ENCODE measurements at regions not wholly inside any gene's neighbourhood (a gene's known extent, or its start where the extent isn't known, plus 50 kb on each side); places are given as distances from the start of the nearest gene placed in this dataset.
"Not testable (repeated sequence)": the region's sequence is repeated elsewhere in the genome, so short reads cannot be mapped to it uniquely, and the experiment has no call there.

DNA sequence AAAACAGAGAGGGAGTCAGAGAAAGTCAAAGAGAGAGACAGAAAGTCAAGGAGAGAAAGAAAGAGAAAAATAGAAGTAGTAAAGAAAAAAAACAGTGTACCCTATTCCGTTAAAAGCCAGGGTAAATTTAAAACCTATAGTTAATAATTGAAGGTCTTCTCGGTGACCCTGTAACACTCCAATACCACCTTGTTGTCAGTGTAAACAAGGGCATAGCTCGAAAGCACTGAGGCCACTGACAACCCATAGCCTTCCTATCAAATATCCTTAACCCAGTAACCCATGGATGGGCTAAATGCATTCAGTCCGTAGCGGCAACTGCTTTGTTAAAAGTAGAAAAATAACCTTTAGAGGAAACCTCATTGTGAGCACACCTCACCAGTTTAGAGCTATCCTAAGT is 100.4 kb downstream of the ZNF467 start:
- TF ChIP-seq JUND (IDR thresholded peaks at IDR 0.05; ENCODE audit: low read depth) = no peak
- in situ Hi-C loops (cut with HindIII; ENCODE audit: low pct_unique_long_range_greater_than_20kb, low sequenced_read_pairs) = no loop called here
- no peak for DNase-seq (ENCODE audit: low read depth in 1 of 2, low spot score in 1 of 2)

DNA sequence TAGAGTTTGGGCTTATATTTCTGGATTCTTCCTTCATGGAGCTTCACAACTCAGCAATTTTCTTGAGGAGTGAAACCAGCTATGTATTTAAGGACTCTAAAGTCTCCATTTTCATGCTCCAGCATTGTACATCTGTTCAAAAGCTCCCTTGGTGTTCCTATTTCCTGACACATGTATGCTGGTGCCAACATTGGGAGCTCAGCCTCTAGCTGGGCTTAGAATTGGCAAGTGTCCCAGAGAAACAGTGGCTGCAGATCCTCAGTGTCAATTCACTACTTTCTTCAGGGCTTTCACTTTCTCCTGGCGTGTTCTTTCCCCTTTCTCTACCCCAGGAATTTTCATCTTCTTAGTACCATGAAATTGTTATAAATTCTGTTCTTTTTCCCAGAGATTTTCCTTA is 103.1 kb downstream of the ZNF467 start:
- no peak for TF ChIP-seq JUND (IDR thresholded peaks at IDR 0.05; ENCODE audit: low read depth)
- in situ Hi-C loops (cut with HindIII; ENCODE audit: low pct_unique_long_range_greater_than_20kb, low sequenced_read_pairs) = no loop called here
- peak in 1 of 2 experiments; percentile 32 for DNase-seq (ENCODE audit: low read depth in 1 of 2, low spot score in 1 of 2)

DNA sequence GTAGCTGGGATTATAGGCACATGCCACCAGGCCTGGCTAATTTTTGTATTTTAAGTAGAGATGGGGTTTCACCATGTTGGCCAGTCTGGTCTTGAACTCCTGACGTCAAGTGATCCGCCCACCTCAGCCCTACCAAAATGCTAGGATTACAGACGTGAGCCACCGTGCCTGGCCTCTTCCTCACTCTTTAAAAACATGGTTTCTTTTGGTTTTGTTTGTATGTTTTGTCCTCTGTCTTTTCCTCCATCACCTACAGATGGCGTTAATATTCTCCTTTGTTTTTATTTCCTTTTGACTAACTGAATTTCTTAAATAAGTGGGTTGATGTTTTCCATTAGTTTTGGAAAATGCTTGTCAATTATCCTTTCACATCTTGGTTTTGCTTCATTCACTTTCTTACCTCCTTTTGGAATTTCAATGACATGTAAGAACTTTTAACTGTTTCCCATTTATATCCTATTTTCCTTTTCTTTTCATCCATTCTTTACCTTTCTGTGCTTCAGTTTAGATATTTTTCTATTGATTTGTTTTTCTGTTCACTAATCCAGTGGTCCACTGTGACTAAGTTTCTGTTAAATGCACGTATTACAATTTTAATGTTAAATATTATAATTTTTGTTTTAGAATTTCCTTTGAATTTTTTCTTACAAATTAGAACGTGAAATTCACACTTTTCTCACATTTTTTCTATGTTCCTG is 104.1 kb downstream of the ZNF467 start:
- in situ Hi-C loops (cut with HindIII; ENCODE audit: low pct_unique_long_range_greater_than_20kb, low sequenced_read_pairs) = no loop called here
- no peak for TF ChIP-seq JUND (IDR thresholded peaks at IDR 0.05; ENCODE audit: low read depth)
- DNase-seq (ENCODE audit: low read depth in 1 of 2, low spot score in 1 of 2) = peak in 1 of 2 experiments; percentile 52

DNA sequence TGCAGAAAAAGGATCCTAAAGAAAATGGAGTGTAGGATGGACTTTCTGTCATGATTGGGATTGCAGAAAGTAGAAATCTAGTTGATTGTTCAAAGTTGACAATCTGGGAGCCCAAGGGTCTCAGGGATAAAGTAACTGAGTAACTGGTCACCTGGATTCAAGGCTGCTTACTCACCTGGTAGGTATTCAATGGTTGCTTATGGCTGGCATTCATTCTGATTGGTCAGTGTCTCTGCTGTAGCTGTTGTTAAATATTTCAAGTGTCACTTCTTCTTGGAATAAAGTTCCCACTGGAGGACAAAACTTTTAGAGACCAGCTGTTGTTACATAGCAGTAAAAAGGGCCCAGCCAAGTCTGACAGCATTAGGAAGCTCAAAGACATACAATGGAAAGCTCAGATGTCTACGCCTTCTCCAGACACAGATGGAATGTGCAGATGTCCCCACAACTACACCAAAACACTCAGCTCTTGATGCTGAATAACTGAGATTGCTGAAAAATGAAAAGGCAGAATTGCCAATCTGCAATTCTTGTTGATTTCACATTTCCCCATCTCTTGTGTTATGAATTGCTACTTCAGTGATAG is 106.9 kb downstream of the ZNF467 start:
- no peak for DNase-seq (ENCODE audit: low read depth in 1 of 2, low spot score in 1 of 2)
- no peak for TF ChIP-seq JUND (IDR thresholded peaks at IDR 0.05; ENCODE audit: low read depth)
- in situ Hi-C loops (cut with HindIII; ENCODE audit: low pct_unique_long_range_greater_than_20kb, low sequenced_read_pairs) = no loop called here

DNA sequence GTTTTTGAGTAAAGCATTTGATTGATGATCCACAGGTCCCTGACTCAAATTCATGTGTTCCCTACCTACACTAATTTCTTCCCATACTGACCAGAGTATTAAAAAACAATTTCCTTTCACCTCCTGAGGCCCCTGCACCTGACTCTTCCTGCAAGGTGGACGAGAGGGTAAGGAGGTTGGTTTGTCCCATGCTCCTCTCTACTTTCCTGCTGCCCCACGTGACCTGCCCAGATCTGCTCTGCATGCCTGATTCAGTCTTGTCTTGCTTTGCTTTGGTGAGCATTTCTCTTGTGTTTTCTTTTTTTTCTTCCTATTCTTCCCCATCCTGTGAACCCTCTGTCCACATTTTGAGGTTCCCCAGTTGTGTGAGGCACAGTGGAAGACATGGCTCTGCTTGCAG is 107.8 kb downstream of the ZNF467 start:
- in situ Hi-C loops (cut with HindIII; ENCODE audit: low pct_unique_long_range_greater_than_20kb, low sequenced_read_pairs); DNase-seq (ENCODE audit: low read depth in 1 of 2, low spot score in 1 of 2): not testable (repeated sequence)

DNA sequence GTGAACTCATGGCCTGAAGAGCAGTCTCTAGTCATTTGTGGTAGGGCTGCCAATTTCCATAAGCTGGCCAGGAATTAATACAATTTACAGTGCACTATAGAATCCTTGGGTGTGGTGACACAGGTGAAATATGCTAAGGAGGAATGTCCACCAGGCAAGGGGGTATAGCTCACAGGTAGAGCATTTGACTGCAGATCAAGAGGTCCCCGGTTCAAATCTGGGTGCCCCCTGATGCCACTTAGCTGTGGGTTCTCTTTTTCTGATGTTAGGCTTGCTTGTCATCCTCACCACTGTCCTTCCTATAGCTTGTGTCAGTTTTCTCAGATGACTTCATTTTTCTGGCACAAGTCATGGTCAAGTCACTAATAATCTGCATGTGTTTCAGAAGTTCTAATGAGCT is 108.7 kb downstream of the ZNF467 start:
- TF ChIP-seq JUND (IDR thresholded peaks at IDR 0.05; ENCODE audit: low read depth) = no peak
- no peak for DNase-seq (ENCODE audit: low read depth in 1 of 2, low spot score in 1 of 2)
- in situ Hi-C loops (cut with HindIII; ENCODE audit: low pct_unique_long_range_greater_than_20kb, low sequenced_read_pairs) = no loop called here

DNA sequence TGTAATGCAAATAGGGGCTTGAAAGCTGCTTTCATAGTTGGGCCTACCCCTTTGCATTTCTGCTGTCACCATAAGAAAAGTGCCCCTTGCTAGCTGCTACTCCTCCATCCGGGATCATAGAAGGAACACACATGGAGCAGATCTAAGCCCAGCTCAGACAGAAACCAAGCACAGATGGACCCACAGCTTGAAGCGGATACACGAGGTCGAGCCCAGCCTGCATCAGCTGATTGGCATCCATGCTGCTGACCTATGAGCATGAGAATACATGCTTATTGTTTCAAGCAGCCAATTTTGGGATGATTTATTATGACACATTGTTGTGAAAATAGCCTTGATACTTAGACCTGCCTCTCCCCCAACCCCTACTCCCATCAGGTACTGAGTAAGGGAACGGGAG is 109.2 kb downstream of the ZNF467 start:
- in situ Hi-C loops (cut with HindIII; ENCODE audit: low pct_unique_long_range_greater_than_20kb, low sequenced_read_pairs) = no loop called here
- no peak for DNase-seq (ENCODE audit: low read depth in 1 of 2, low spot score in 1 of 2)
- TF ChIP-seq JUND (IDR thresholded peaks at IDR 0.05; ENCODE audit: low read depth) = no peak

DNA sequence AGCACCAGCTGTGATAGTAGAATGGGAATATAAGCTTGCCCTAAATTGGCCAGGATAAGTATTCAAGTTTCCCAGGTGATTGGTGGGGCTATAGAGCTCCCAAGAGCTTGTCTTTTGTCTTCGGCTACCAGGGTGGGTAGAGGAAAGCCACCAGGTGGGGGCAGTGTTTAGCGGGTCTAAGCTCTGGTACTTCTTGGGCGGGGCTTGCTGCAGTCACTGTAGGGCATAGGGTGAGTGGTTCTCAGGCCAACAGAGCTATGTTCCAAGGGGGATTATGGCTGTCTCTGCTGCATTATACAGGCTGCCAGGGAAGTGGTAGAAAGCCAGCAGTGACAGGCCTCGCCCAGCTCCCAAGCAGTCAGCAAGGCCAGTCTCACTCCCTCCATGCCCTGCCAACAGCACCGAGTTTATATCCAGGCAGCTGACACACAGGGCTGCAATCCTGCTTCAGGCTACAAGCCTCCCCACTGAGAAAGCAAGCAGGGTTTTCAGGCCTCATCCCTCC is 110.7 kb downstream of the ZNF467 start:
- in situ Hi-C loops (cut with HindIII; ENCODE audit: low pct_unique_long_range_greater_than_20kb, low sequenced_read_pairs) = no loop called here
- no peak for TF ChIP-seq JUND (IDR thresholded peaks at IDR 0.05; ENCODE audit: low read depth)
- DNase-seq (ENCODE audit: low read depth in 1 of 2, low spot score in 1 of 2) = peak in 1 of 2 experiments; percentile 59

DNA sequence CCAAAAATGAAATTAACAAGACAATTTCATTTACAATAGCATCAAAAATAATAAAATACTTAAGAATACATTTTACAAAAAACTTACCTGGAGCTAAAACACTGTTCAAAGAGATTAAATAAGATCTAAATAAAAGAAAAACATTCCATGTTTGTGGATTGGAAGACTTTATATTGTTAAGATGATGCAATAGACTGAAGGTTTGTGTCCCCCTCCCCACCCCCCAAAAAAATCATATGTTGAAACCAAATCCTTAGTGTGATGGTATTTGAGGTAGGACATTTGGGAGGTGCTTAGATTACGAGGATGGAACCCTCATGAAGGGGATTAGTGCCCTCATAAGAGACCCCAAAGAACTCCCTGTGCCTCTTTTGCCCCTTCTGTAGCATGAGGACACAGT is 117.6 kb downstream of the ZNF467 start:
- TF ChIP-seq JUND (IDR thresholded peaks at IDR 0.05; ENCODE audit: low read depth) = no peak
- no peak for DNase-seq (ENCODE audit: low read depth in 1 of 2, low spot score in 1 of 2)
- in situ Hi-C loops (cut with HindIII; ENCODE audit: low pct_unique_long_range_greater_than_20kb, low sequenced_read_pairs) = no loop called here

DNA sequence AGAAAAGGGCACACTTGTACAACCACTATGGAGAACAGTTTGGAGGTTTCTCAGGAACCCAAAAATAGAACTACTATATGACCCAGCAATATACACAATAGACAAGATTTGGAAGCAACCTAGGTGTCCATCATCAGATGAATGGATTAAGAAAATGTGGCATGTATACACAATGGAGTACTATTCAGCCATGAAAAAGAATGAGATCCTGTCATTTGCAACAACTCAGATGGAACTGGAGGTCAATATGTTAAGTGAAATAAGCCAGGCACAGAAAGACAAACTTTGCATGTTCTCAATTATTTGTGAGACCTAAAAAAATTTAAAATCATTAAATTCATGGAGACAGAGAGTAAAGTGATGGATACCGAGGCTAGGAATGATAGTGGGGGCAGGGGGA is 118.8 kb downstream of the ZNF467 start:
- DNase-seq (ENCODE audit: low read depth in 1 of 2, low spot score in 1 of 2) = no peak
- in situ Hi-C loops (cut with HindIII; ENCODE audit: low pct_unique_long_range_greater_than_20kb, low sequenced_read_pairs) = no loop called here
- TF ChIP-seq JUND (IDR thresholded peaks at IDR 0.05; ENCODE audit: low read depth) = no peak

DNA sequence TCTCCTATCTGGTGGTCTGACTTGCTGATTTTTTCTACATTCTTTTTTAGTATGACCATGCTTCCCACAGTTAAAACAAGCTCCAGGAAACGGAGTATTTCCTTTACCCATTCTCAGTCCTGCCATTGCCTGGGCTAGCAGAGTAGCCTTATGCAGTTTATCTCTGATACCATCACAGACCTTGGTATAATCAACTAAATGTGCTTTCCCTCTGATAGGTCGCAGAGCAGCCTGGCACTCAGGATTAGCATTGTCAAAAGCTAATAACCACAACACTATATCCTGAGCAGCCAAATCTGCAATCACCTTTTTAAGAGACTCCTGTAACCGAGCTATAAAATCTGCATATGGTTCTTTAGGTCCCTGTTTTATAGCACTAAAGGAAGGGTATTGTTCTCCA is 123.2 kb downstream of the ZNF467 start:
- DNase-seq (ENCODE audit: low read depth in 1 of 2, low spot score in 1 of 2); in situ Hi-C loops (cut with HindIII; ENCODE audit: low pct_unique_long_range_greater_than_20kb, low sequenced_read_pairs): not testable (repeated sequence)

DNA sequence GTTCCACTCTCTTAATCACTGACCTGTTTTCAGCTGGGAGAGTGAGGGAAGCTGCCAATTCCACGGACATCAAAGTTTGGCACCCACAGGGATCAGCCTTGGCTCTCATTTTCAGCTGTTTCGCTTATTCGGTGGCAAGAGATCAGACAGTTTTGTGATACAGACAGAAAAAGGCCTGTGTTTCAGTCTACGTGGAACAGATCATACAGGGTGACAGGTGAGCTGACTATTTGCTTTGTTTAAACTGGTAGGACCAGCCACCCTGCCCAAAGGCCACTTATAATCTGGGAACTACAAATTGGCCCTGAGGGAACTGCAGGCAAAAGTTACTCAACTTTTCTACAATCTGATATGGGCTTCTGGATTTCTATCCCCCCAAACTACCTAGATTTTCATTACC is 128.6 kb downstream of the ZNF467 start:
- no peak for TF ChIP-seq JUND (IDR thresholded peaks at IDR 0.05; ENCODE audit: low read depth)
- DNase-seq (ENCODE audit: low read depth in 1 of 2, low spot score in 1 of 2) = peak in 1 of 2 experiments; percentile 52
- in situ Hi-C loops (cut with HindIII; ENCODE audit: low pct_unique_long_range_greater_than_20kb, low sequenced_read_pairs) = no loop called here

DNA sequence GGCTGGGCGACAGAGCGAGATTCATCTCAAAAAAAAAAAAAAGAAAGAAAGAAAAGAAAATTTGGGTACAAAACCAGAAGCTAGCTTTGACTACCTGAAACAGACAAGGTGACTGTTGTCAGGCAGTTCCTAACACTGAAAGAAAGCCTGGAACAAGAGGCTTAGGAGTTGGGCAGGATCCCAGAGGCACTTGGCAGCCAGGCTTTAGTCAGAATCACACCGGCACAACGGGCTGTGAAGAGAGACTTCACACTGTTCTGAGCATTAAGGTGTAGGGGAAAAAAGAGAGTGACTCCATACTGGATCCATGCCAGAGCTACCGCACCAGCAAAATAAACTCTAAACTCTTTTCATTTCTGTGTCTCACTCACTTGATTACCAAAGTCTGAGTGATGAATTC is 130.8 kb downstream of the ZNF467 start:
- in situ Hi-C loops (cut with HindIII; ENCODE audit: low pct_unique_long_range_greater_than_20kb, low sequenced_read_pairs) = no loop called here
- DNase-seq (ENCODE audit: low read depth in 1 of 2, low spot score in 1 of 2) = peak in 1 of 2 experiments; percentile 5
- TF ChIP-seq JUND (IDR thresholded peaks at IDR 0.05; ENCODE audit: low read depth) = no peak
